HG03460 (cell line): ENCODE measurements at regions not wholly inside any gene's neighbourhood (a gene's known extent, or its start where the extent isn't known, plus 50 kb on each side); places are given as distances from the start of the nearest gene placed in this dataset.

ENCODE experiments used
- ATAC-seq: cut with Tn5 transposase; IDR thresholded peaks from one replicate; pipeline ENCODE4 v1.9.1; 2021; ENCODE audit not compliant: unreplicated experiment

- no peak for ATAC-seq
Measured at GRCh38 chr21:38938343-38938742, 132.6 kb downstream of the ETS2 start.

- ATAC-seq = no peak
Measured at GRCh38 chr21:38937844-38938243, 132.1 kb downstream of the ETS2 start.

GRCh38 chr21:38937286-38937790, 131.6 kb downstream of the ETS2 start:
- ATAC-seq = no peak

GRCh38 chr21:38936240-38936639, 130.5 kb downstream of the ETS2 start:
- no peak for ATAC-seq

GRCh38 chr21:38933731-38934130, 128.0 kb downstream of the ETS2 start:
- no peak for ATAC-seq

- no peak for ATAC-seq
Measured at GRCh38 chr21:38931291-38931690, 125.6 kb downstream of the ETS2 start.

GRCh38 chr21:38930853-38931252, 125.1 kb downstream of the ETS2 start:
- no peak for ATAC-seq

- ATAC-seq = no peak
Measured at GRCh38 chr21:38930066-38930465, 124.3 kb downstream of the ETS2 start.

- no peak for ATAC-seq
Measured at GRCh38 chr21:38929652-38930051, 123.9 kb downstream of the ETS2 start.

- ATAC-seq = no peak
Measured at GRCh38 chr21:38929142-38929541, 123.4 kb downstream of the ETS2 start.

- ATAC-seq = no peak
Measured at GRCh38 chr21:38927776-38928175, 122.0 kb downstream of the ETS2 start.

GRCh38 chr21:38925923-38926322, 120.2 kb downstream of the ETS2 start:
- ATAC-seq = no peak

- ATAC-seq = no peak
Measured at GRCh38 chr21:38925478-38925877, 119.7 kb downstream of the ETS2 start.

- no peak for ATAC-seq
Measured at GRCh38 chr21:38924954-38925353, 119.2 kb downstream of the ETS2 start.

GRCh38 chr21:38923429-38923828, 117.7 kb downstream of the ETS2 start:
- ATAC-seq = no peak

- ATAC-seq = no peak
Measured at GRCh38 chr21:38922474-38923235, 116.9 kb downstream of the ETS2 start.

GRCh38 chr21:38921511-38922251, 116.0 kb downstream of the ETS2 start:
- ATAC-seq = no peak

GRCh38 chr21:38920631-38921398, 115.1 kb downstream of the ETS2 start:
- ATAC-seq = no peak

- no peak for ATAC-seq
Measured at GRCh38 chr21:38918607-38919346, 113.0 kb downstream of the ETS2 start.

- ATAC-seq = no peak
Measured at GRCh38 chr21:38917043-38917774, 111.5 kb downstream of the ETS2 start.
